Gastroesophageal sphincter (tissue), 3 donors: ENCODE measurements at regions not wholly inside any gene's neighbourhood (a gene's known extent, or its start where the extent isn't known, plus 50 kb on each side); places are given as distances from the start of the nearest gene placed in this dataset.

Experiments
- POLR2A ChIP-seq, 2 donors: fragments of 450-650 bp; IDR thresholded peaks; one replicate each; pipeline ENCODE4 v1.6.1; 2017; ENCODE audit warnings: antibody characterized with exemption in 2 of 2, mild to moderate bottlenecking in 2 of 2, moderate library complexity in 1 of 2
- POLR2AphosphoS5 ChIP-seq: sonication (generic); formaldehyde crosslinking; IDR thresholded peaks from one replicate; pipeline ENCODE4 v1.6.1; 2017; ENCODE audit warnings: antibody characterized with exemption
- TF ChIP-seq, protein P1 (sequence below), 4 experiments: fragments of 200-600 bp in 2 of 4; fragments of 450-650 bp in 2 of 4; sonication (generic) in 1 of 4; IDR thresholded peaks; one replicate each; pipeline ENCODE4 v1.5.1; 2017 to 2019; ENCODE audit warnings: antibody characterized with exemption in 4 of 4, mild to moderate bottlenecking in 2 of 4, moderate library complexity in 2 of 4

- TF ChIP-seq POLR2AphosphoS5 = no peak
- TF ChIP-seq, protein P1, sequence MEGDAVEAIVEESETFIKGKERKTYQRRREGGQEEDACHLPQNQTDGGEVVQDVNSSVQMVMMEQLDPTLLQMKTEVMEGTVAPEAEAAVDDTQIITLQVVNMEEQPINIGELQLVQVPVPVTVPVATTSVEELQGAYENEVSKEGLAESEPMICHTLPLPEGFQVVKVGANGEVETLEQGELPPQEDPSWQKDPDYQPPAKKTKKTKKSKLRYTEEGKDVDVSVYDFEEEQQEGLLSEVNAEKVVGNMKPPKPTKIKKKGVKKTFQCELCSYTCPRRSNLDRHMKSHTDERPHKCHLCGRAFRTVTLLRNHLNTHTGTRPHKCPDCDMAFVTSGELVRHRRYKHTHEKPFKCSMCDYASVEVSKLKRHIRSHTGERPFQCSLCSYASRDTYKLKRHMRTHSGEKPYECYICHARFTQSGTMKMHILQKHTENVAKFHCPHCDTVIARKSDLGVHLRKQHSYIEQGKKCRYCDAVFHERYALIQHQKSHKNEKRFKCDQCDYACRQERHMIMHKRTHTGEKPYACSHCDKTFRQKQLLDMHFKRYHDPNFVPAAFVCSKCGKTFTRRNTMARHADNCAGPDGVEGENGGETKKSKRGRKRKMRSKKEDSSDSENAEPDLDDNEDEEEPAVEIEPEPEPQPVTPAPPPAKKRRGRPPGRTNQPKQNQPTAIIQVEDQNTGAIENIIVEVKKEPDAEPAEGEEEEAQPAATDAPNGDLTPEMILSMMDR (IDR thresholded peaks at IDR 0.05) = no peak
- TF ChIP-seq POLR2A (IDR thresholded peaks at IDR 0.05) = no peak
These were observed 67.2 kb upstream of the ID2 start for GRCh38 chr2:8614646-8615045.
